Mammary epithelial cell (primary cell): ENCODE measurements at regions not wholly inside any gene's neighbourhood (a gene's known extent, or its start where the extent isn't known, plus 50 kb on each side); places are given as distances from the start of the nearest gene placed in this dataset.

ENCODE experiments used
- EZH2 ChIP-seq: IDR thresholded peaks from 2 replicates; pipeline ENCODE4 v1.6.1; 2012; ENCODE audit warnings: low read length, inconsistent platforms, borderline replicate concordance
- TF ChIP-seq, protein P1 (sequence below), 2 donors: IDR thresholded peaks in 1 of 2; conservative IDR thresholded peaks in 1 of 2; 2 replicates each; pipeline ENCODE4 v1.5.1; 2011 to 2012; ENCODE audit warnings: inconsistent platforms in 2 of 2, low read length in 2 of 2, mild to moderate bottlenecking in 2 of 2, control low read depth in 1 of 2, low read depth in 1 of 2; ENCODE audit not compliant: insufficient read depth in 1 of 2; ENCODE audit errors: extremely low read depth in 1 of 2

- TF ChIP-seq, protein P1, sequence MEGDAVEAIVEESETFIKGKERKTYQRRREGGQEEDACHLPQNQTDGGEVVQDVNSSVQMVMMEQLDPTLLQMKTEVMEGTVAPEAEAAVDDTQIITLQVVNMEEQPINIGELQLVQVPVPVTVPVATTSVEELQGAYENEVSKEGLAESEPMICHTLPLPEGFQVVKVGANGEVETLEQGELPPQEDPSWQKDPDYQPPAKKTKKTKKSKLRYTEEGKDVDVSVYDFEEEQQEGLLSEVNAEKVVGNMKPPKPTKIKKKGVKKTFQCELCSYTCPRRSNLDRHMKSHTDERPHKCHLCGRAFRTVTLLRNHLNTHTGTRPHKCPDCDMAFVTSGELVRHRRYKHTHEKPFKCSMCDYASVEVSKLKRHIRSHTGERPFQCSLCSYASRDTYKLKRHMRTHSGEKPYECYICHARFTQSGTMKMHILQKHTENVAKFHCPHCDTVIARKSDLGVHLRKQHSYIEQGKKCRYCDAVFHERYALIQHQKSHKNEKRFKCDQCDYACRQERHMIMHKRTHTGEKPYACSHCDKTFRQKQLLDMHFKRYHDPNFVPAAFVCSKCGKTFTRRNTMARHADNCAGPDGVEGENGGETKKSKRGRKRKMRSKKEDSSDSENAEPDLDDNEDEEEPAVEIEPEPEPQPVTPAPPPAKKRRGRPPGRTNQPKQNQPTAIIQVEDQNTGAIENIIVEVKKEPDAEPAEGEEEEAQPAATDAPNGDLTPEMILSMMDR (conservative IDR thresholded peaks at IDR 0.05 in 1 of 2, IDR thresholded peaks at IDR 0.05 in 1 of 2; ENCODE audit: extremely low read depth in 1 of 2, insufficient read depth in 1 of 2, low read depth in 1 of 2, low read length in 2 of 2), result no peak
- no peak for TF ChIP-seq EZH2
These were observed 275.2 kb upstream of the DMAC1 start for GRCh38 chr9:8074713-8075286.
